ENCODE measurements at regions not wholly inside any gene's neighbourhood (a gene's known extent, or its start where the extent isn't known, plus 50 kb on each side); places are given as distances from the start of the nearest gene placed in this dataset.

- no peak for DNase-seq
Observed at GRCh38 chr3:124381575-124382333, 348.5 kb upstream of the UMPS start.

GRCh38 chr3:124383051-124383450, 347.2 kb upstream of the UMPS start:
- DNase-seq: no peak

- DNase-seq: no peak
Observed at GRCh38 chr3:124383846-124384466, 346.3 kb upstream of the UMPS start.

GRCh38 chr3:124384527-124384926, 345.7 kb upstream of the UMPS start:
- DNase-seq: no peak

- no peak for DNase-seq
Observed at GRCh38 chr3:124385996-124386395, 344.3 kb upstream of the UMPS start.

GRCh38 chr3:124386996-124387595, 343.2 kb upstream of the UMPS start:
- DNase-seq: no peak

GRCh38 chr3:124391774-124392173, 338.5 kb upstream of the UMPS start:
- no peak for DNase-seq

- DNase-seq: no peak
Observed at GRCh38 chr3:124393340-124393739, 336.9 kb upstream of the UMPS start.

GRCh38 chr3:124395162-124395561, 335.1 kb upstream of the UMPS start:
- DNase-seq: no peak

- DNase-seq: no peak
Observed at GRCh38 chr3:124395584-124396338, 334.5 kb upstream of the UMPS start.

GRCh38 chr3:124396339-124396950, 333.8 kb upstream of the UMPS start:
- DNase-seq: no peak

GRCh38 chr3:124397088-124397487, 333.2 kb upstream of the UMPS start:
- DNase-seq: no peak

GRCh38 chr3:124398594-124398993, 331.7 kb upstream of the UMPS start:
- no peak for DNase-seq

- DNase-seq: no peak
Observed at GRCh38 chr3:124401843-124402242, 328.4 kb upstream of the UMPS start.

- DNase-seq: no peak
Observed at GRCh38 chr3:124402791-124403190, 327.5 kb upstream of the UMPS start.

- DNase-seq: no peak
Observed at GRCh38 chr3:124404621-124405020, 325.6 kb upstream of the UMPS start.

GRCh38 chr3:124407260-124407659, 323.0 kb upstream of the UMPS start:
- DNase-seq: no peak

- no peak for DNase-seq
Observed at GRCh38 chr3:124409650-124410275, 320.5 kb upstream of the UMPS start.

GRCh38 chr3:124410471-124410870, 319.8 kb upstream of the UMPS start:
- no peak for DNase-seq

- DNase-seq: no peak
Observed at GRCh38 chr3:124411728-124412127, 318.5 kb upstream of the UMPS start.

- DNase-seq: no peak
Observed at GRCh38 chr3:124412644-124413043, 317.6 kb upstream of the UMPS start.

- DNase-seq: no peak
Observed at GRCh38 chr3:124413393-124413792, 316.9 kb upstream of the UMPS start.

All from activated T-cell treated with anti-CD3 and anti-CD28 coated beads for 4 hours (primary cell).